ENCODE measurements at regions not wholly inside any gene's neighbourhood (a gene's known extent, or its start where the extent isn't known, plus 50 kb on each side); places are given as distances from the start of the nearest gene placed in this dataset.

- Histone ChIP-seq H3K4me2 (ENCODE audit: low read length) (no peak overlapping the region), H3K36me3 (ENCODE audit: low read depth, low read length) (no peaks in the 10 kb centered on the region), H3K79me2 (ENCODE audit: low read length) (no peaks in the 10 kb centered on the region), H3K9me2 (replicated peaks; ENCODE audit: low read length) (no peaks in the 10 kb centered on the region), H3K9me3 (ENCODE audit: low read length) (no peaks in the 10 kb centered on the region), H3K27me3 (ENCODE audit: low read length) (no peaks in the 10 kb centered on the region), H3K9ac (ENCODE audit: low read length) (no peak overlapping the region), H3K4me1 (ENCODE audit: insufficient read depth, low read length) (no peaks in the 10 kb centered on the region), H3K4me3 (ENCODE audit: low read length) (no peak overlapping the region), H2AFZ (ENCODE audit: low read length) (no peak overlapping the region), H4K20me1 (ENCODE audit: low read length) (no peaks in the 10 kb centered on the region), H3K27ac (ENCODE audit: low read length) (no peak overlapping the region), H3F3A (ENCODE audit: low read length, unreplicated experiment) (no peaks in the 10 kb centered on the region)
- POLR2A ChIA-PET (ENCODE audit: unreplicated experiment), result no interaction called here
- no peak for ATAC-seq
- no peak for DNase-seq
- BruUV-seq (replicated peaks), result no TSS peak
- intact Hi-C loops (cut with micrococcal nuclease), result no loop called here
- CTCF ChIA-PET, result no interaction called here
- no peak for TF ChIP-seq EZH2phosphoT487 (IDR thresholded peaks at IDR 0.05; ENCODE audit: borderline replicate concordance, low read length)
- TF ChIP-seq EZH2 (IDR thresholded peaks at IDR 0.05; ENCODE audit: low read length, unreplicated experiment), result no peak
- no peak for TF ChIP-seq CTCF (conservative IDR thresholded peaks at IDR 0.05; ENCODE audit: low read depth, low read length)
Observed at GRCh38 chr12:126362493-126362892, 1297.3 kb downstream of the AACS start.

GRCh38 chr12:126362964-126363363 lies 1297.7 kb downstream of the AACS start:
- CTCF ChIA-PET, result no interaction called here
- no peak overlapping the region for H3K4me2 ChIP-seq (ENCODE audit: low read length)

More at GRCh38 chr12:126362964-126363363, 1297.7 kb downstream of the AACS start:
- no TSS peak for BruUV-seq (replicated peaks)
- TF ChIP-seq CTCF (conservative IDR thresholded peaks at IDR 0.05; ENCODE audit: low read depth, low read length) (no peak; the same call in 1 of the 2 replicates), EZH2 (IDR thresholded peaks at IDR 0.05; ENCODE audit: low read length, unreplicated experiment) (no peak), EZH2phosphoT487 (IDR thresholded peaks at IDR 0.05; ENCODE audit: borderline replicate concordance, low read length) (no peak)
- DNase-seq (no peak), ATAC-seq (no peak)
- Histone ChIP-seq H3K9me3 (ENCODE audit: low read length) (no peaks in the 10 kb centered on the region), H3F3A (ENCODE audit: low read length, unreplicated experiment) (no peaks in the 10 kb centered on the region), H3K4me3 (ENCODE audit: low read length) (no peak overlapping the region), H3K9ac (ENCODE audit: low read length) (no peak overlapping the region), H3K27me3 (ENCODE audit: low read length) (no peaks in the 10 kb centered on the region), H2AFZ (ENCODE audit: low read length) (no peak overlapping the region), H3K4me1 (ENCODE audit: insufficient read depth, low read length) (no peaks in the 10 kb centered on the region), H3K27ac (ENCODE audit: low read length) (no peak overlapping the region), H3K9me2 (replicated peaks; ENCODE audit: low read length) (no peaks in the 10 kb centered on the region), H3K79me2 (ENCODE audit: low read length) (no peaks in the 10 kb centered on the region), H4K20me1 (ENCODE audit: low read length) (no peaks in the 10 kb centered on the region), H3K36me3 (ENCODE audit: low read depth, low read length) (no peaks in the 10 kb centered on the region)
- POLR2A ChIA-PET (ENCODE audit: unreplicated experiment), result no interaction called here
- intact Hi-C loops (cut with micrococcal nuclease), result no loop called here

Measured in PC-3 (cell line).